Transverse colon (tissue), 3 donors: ENCODE measurements at regions not wholly inside any gene's neighbourhood (a gene's known extent, or its start where the extent isn't known, plus 50 kb on each side); places are given as distances from the start of the nearest gene placed in this dataset.

ENCODE experiments used
- POLR2A ChIP-seq: fragments of 450-650 bp; IDR thresholded peaks from one replicate; pipeline ENCODE4 v1.6.1; 2016; ENCODE audit warnings: antibody characterized with exemption, mild to moderate bottlenecking, moderate library complexity
- TF ChIP-seq, protein P1 (sequence below), 5 experiments: fragments of 200-600 bp in 3 of 5; fragments of 450-650 bp in 2 of 5; sonication (generic) in 3 of 5; IDR thresholded peaks; 1 replicate in 2 of 5; 2 replicates in 3 of 5; pipeline ENCODE4 v1.5.1; 2016 to 2017; ENCODE audit warnings: antibody characterized with exemption in 5 of 5, inconsistent platforms in 3 of 5, mild to moderate bottlenecking in 2 of 5, moderate library complexity in 1 of 5

DNA sequence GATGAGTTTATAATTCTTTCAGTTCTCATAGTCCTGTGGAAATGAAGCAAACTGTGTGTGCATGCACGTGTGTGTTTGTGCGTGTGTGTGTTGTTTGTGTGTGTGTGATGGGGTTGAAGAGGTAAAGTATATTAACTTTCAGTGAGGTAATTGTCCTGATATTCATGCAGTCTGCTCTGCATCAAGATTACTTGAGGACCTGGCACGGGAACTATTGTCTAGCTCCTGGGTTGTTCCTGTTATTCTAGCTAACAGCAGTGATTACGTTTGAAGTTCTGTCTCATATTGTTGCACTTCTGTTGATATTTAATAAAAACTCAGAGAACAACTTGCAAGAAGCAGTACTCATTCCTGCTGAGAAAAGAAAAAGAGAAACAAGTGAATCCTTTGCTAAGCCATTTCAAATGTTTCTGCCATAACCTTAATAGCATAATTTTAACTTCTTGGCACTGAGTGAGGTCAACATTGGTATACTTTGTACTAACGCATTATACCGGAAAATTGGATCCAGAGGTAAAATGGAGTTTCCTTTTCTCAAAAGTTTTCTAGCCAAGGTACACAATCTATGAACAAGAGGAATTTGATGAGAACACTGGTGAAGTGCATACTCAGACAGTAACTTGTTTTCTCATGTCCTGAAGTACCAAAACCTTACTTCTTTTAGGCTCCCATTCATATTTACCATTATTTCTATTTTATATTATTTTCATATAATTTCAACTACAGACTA is 113.2 kb downstream of the SPCS3 start:
- TF ChIP-seq, protein P1, sequence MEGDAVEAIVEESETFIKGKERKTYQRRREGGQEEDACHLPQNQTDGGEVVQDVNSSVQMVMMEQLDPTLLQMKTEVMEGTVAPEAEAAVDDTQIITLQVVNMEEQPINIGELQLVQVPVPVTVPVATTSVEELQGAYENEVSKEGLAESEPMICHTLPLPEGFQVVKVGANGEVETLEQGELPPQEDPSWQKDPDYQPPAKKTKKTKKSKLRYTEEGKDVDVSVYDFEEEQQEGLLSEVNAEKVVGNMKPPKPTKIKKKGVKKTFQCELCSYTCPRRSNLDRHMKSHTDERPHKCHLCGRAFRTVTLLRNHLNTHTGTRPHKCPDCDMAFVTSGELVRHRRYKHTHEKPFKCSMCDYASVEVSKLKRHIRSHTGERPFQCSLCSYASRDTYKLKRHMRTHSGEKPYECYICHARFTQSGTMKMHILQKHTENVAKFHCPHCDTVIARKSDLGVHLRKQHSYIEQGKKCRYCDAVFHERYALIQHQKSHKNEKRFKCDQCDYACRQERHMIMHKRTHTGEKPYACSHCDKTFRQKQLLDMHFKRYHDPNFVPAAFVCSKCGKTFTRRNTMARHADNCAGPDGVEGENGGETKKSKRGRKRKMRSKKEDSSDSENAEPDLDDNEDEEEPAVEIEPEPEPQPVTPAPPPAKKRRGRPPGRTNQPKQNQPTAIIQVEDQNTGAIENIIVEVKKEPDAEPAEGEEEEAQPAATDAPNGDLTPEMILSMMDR (IDR thresholded peaks at IDR 0.05) = no peak
- TF ChIP-seq POLR2A = no peak
